H1 (cell line): ENCODE measurements at regions not wholly inside any gene's neighbourhood (a gene's known extent, or its start where the extent isn't known, plus 50 kb on each side); places are given as distances from the start of the nearest gene placed in this dataset.

Experiments
- CTCF ChIA-PET: fragments of 300-600 bp; sonication (Branson Sonifier 250); formaldehyde crosslinking; loops from one replicate; lab custom pipeline; 2021; ENCODE audit not compliant: partially characterized antibody; lab: Charles Lee
- POLR2A ChIA-PET: fragments of 300-600 bp; sonication (Branson Sonifier 250); formaldehyde crosslinking; loops from one replicate; lab custom pipeline; 2021; ENCODE audit warnings: inconsistent platforms; ENCODE audit not compliant: partially characterized antibody; lab: Charles Lee
- DNase-seq, 2 experiments: peaks; one replicate each; pipeline versions ENCODE4 v3.0.0 to v3.0.0-alpha.2; 2010 to 2022; ENCODE audit warnings: low spot score in 2 of 2, low read depth in 1 of 2, mixed read lengths in 1 of 2
- FAIRE-seq: peaks from 2 replicates; lab custom pipeline; 2011; peaks lifted over from hg19 to GRCh38; lab: Jason Lieb, UNC
- H2AFZ ChIP-seq: 2 replicates; pipeline ENCODE4 v1.8.1; 2012; ENCODE audit warnings: low read length, inconsistent platforms
- H2AK5ac ChIP-seq: 2 replicates; pipeline ENCODE4 v1.6.1; 2013; ENCODE audit warnings: low read depth, low read length
- H2BK120ac ChIP-seq: replicated peaks from 2 replicates; pipeline ENCODE3; 2013; ENCODE audit warnings: low read depth, low read length, inconsistent platforms
- H2BK12ac ChIP-seq: 2 replicates; pipeline ENCODE4 v1.6.1; 2013; ENCODE audit warnings: low read depth, low read length
- H2BK15ac ChIP-seq: 2 replicates; pipeline ENCODE4 v1.6.1; 2013; ENCODE audit warnings: low read length
- H2BK20ac ChIP-seq: 2 replicates; pipeline ENCODE4 v1.6.1; 2013; ENCODE audit warnings: low read length
- H2BK5ac ChIP-seq: 2 replicates; pipeline ENCODE4 v1.6.1; 2013; ENCODE audit warnings: low read depth, low read length
- H3K14ac ChIP-seq: 2 replicates; pipeline ENCODE4 v1.6.1; 2013; ENCODE audit warnings: inconsistent platforms; ENCODE audit not compliant: insufficient read length
- H3K18ac ChIP-seq: 2 replicates; pipeline ENCODE4 v1.6.1; 2013; ENCODE audit warnings: low read length; ENCODE audit errors: extremely low read depth
- H3K23ac ChIP-seq: 2 replicates; pipeline ENCODE4 v1.6.1; 2013; ENCODE audit warnings: inconsistent platforms; ENCODE audit not compliant: insufficient read length
- H3K23me2 ChIP-seq: 2 replicates; pipeline ENCODE4 v1.6.1; 2013; ENCODE audit warnings: low read depth, low read length
- H3K27ac ChIP-seq: 2 replicates; pipeline ENCODE4 v1.6.1; 2011; ENCODE audit warnings: low read depth, low read length, inconsistent platforms
- H3K27me3 ChIP-seq, 4 experiments: replicated peaks in 1 of 4; 1 replicate in 1 of 4; 2 replicates in 3 of 4; pipeline versions ENCODE4 v1.6.1 to v1.8.1; 2011 to 2013; ENCODE audit warnings: low read length in 3 of 4, mild to moderate bottlenecking in 3 of 4, inconsistent platforms in 2 of 4, mixed read lengths in 2 of 4, moderate library complexity in 1 of 4; ENCODE audit not compliant: control insufficient read depth in 3 of 4, insufficient read depth in 3 of 4; ENCODE audit errors: extremely low read depth in 1 of 4
- H3K36me3 ChIP-seq, 4 experiments: 2 replicates each; pipeline versions ENCODE4 v1.6.1 to v1.8.1; 2011 to 2013; ENCODE audit warnings: mild to moderate bottlenecking in 4 of 4, low read length in 3 of 4, moderate library complexity in 2 of 4, control low read depth in 1 of 4, inconsistent platforms in 1 of 4; ENCODE audit not compliant: insufficient read depth in 4 of 4, control insufficient read depth in 2 of 4
- H3K4ac ChIP-seq: replicated peaks from 2 replicates; pipeline ENCODE3; 2013; ENCODE audit warnings: low read length, low read depth, mixed read lengths, inconsistent platforms; ENCODE audit not compliant: insufficient read length
- H3K4me1 ChIP-seq, 4 experiments: replicated peaks in 1 of 4; 1 replicate in 1 of 4; 2 replicates in 3 of 4; pipeline versions ENCODE4 v1.6.1 to v1.8.1; 2011 to 2013; ENCODE audit warnings: low read length in 3 of 4, inconsistent platforms in 2 of 4, mixed read lengths in 1 of 4; ENCODE audit not compliant: insufficient read depth in 4 of 4, control insufficient read depth in 3 of 4
- H3K4me2 ChIP-seq, 2 experiments: 2 replicates each; pipeline versions ENCODE4 v1.6.1 to v1.8.1; 2011 to 2013; ENCODE audit warnings: low read depth in 2 of 2, low read length in 2 of 2, control low read depth in 1 of 2, inconsistent platforms in 1 of 2, mild to moderate bottlenecking in 1 of 2; ENCODE audit not compliant: insufficient read depth in 1 of 2
- H3K4me3 ChIP-seq, 4 experiments: fragments of 200-600, 300-600 bp in 1 of 4; sonication (generic), shearing (Covaris generic), sonication (Bioruptor Twin) in 1 of 4; 2 replicates each; pipeline versions ENCODE4 v1.5.1 to v1.8.1; 2011 to 2016; ENCODE audit warnings: low read length in 4 of 4, low read depth in 3 of 4, control low read depth in 2 of 4, inconsistent platforms in 2 of 4, mild to moderate bottlenecking in 2 of 4, mixed read lengths in 1 of 4, moderate library complexity in 1 of 4; ENCODE audit not compliant: insufficient read depth in 2 of 4; ENCODE audit errors: extremely low read depth in 1 of 4
- H3K56ac ChIP-seq: replicated peaks from 2 replicates; pipeline ENCODE3; 2013; ENCODE audit warnings: low read depth, mild to moderate bottlenecking, mixed read lengths, low read length, inconsistent platforms; ENCODE audit not compliant: insufficient read length
- H3K79me1 ChIP-seq: 2 replicates; pipeline ENCODE4 v1.6.1; 2013; ENCODE audit warnings: low read depth, low read length, control low read depth
- H3K79me2 ChIP-seq, 2 experiments: 2 replicates each; pipeline versions ENCODE4 v1.6.1 to v1.8.1; 2012 to 2013; ENCODE audit warnings: low read length in 2 of 2, mild to moderate bottlenecking in 2 of 2, inconsistent platforms in 1 of 2; ENCODE audit not compliant: insufficient read depth in 2 of 2, control insufficient read depth in 1 of 2
- H3K9ac ChIP-seq, 4 experiments: replicated peaks in 1 of 4; 1 replicate in 1 of 4; 2 replicates in 3 of 4; pipeline versions ENCODE4 v1.6.1 to v1.8.1; 2011 to 2013; ENCODE audit warnings: low read depth in 3 of 4, low read length in 3 of 4, control low read depth in 2 of 4, mild to moderate bottlenecking in 2 of 4, moderate library complexity in 2 of 4, inconsistent platforms in 1 of 4; ENCODE audit errors: extremely low read depth in 1 of 4
- H3K9me3 ChIP-seq, 2 experiments: 2 replicates each; pipeline versions ENCODE4 v1.6.1 to v1.8.1; 2012 to 2013; ENCODE audit warnings: mild to moderate bottlenecking in 2 of 2, moderate library complexity in 2 of 2, control low read depth in 1 of 2, inconsistent platforms in 1 of 2, low read depth in 1 of 2, low read length in 1 of 2, mixed read lengths in 1 of 2; ENCODE audit not compliant: insufficient read depth in 2 of 2
- H4K20me1 ChIP-seq, 2 experiments: replicated peaks in 1 of 2; 2 replicates each; pipeline versions ENCODE3 to v1.8.1; 2011 to 2013; ENCODE audit warnings: inconsistent platforms in 2 of 2, low read length in 2 of 2, mild to moderate bottlenecking in 1 of 2; ENCODE audit not compliant: insufficient read depth in 2 of 2, control insufficient read depth in 1 of 2
- H4K5ac ChIP-seq: 2 replicates; pipeline ENCODE4 v1.6.1; 2013; ENCODE audit warnings: low read length, low read depth, mixed read lengths, inconsistent platforms; ENCODE audit not compliant: insufficient read length
- H4K8ac ChIP-seq: 2 replicates; pipeline ENCODE4 v1.8.0; 2013; ENCODE audit warnings: mild to moderate bottlenecking, moderate library complexity, low read length, inconsistent platforms; ENCODE audit not compliant: insufficient read depth; ENCODE audit errors: extremely low read depth
- H4K91ac ChIP-seq: replicated peaks from 2 replicates; pipeline ENCODE3; 2013; ENCODE audit warnings: low read length, mixed read lengths, inconsistent platforms; ENCODE audit not compliant: insufficient read length
- CHD1 ChIP-seq: IDR thresholded peaks from 2 replicates; pipeline ENCODE4 v1.6.1; 2012; ENCODE audit warnings: low read depth, low read length, improper control_type of control experiment
- GABPA ChIP-seq: IDR thresholded peaks from 2 replicates; pipeline ENCODE4 v1.6.1; 2011; ENCODE audit warnings: mild to moderate bottlenecking, low read length, moderate library complexity, borderline replicate concordance; ENCODE audit not compliant: insufficient read depth
- POU5F1 ChIP-seq: IDR thresholded peaks from 2 replicates; pipeline ENCODE4 v1.6.1; 2011; ENCODE audit warnings: low read depth, mild to moderate bottlenecking, low read length, moderate library complexity
- RAD21 ChIP-seq, 2 experiments: IDR thresholded peaks in 1 of 2; conservative IDR thresholded peaks in 1 of 2; 2 replicates each; pipeline ENCODE4 v1.6.1; 2011; ENCODE audit warnings: low read depth in 2 of 2, low read length in 2 of 2, improper control_type of control experiment in 1 of 2, inconsistent platforms in 1 of 2, mild to moderate bottlenecking in 1 of 2, moderate library complexity in 1 of 2
- RBBP5 ChIP-seq: IDR thresholded peaks from 2 replicates; pipeline ENCODE4 v1.7.1; 2012; ENCODE audit warnings: low read depth, mild to moderate bottlenecking, inconsistent platforms, low read length, moderate library complexity, borderline replicate concordance
- RXRA ChIP-seq: IDR thresholded peaks from 2 replicates; pipeline ENCODE4 v1.6.1; 2011; ENCODE audit warnings: low read depth, mild to moderate bottlenecking, low read length, moderate library complexity; ENCODE audit not compliant: insufficient read depth
- SIX5 ChIP-seq: IDR thresholded peaks from 2 replicates; pipeline ENCODE4 v1.6.1; 2011; ENCODE audit warnings: mild to moderate bottlenecking, low read depth, low read length
- TBP ChIP-seq: IDR thresholded peaks from 2 replicates; pipeline ENCODE4 v1.6.1; 2011; ENCODE audit warnings: low read depth, low read length, improper control_type of control experiment
- WGBS, 2 experiments: shearing (Covaris generic) in 1 of 2; methylation state at CpG; one replicate each; pipeline versions ENCODE4 v1.1.6 to v1.1.7; 2013 to 2015; ENCODE audit warnings: low lambda C conversion rate in 2 of 2, mixed read lengths in 2 of 2, inconsistent platforms in 1 of 2, low coverage in 1 of 2, missing lambda C conversion rate in 1 of 2; ENCODE audit not compliant: insufficient replicate concordance in 2 of 2, insufficient coverage in 1 of 2, insufficient read length in 1 of 2; ENCODE audit errors: extremely low coverage in 1 of 2, missing lambda C conversion rate in 1 of 2; 5-methylcytosine and 5-hydroxymethylcytosine counted together
- TF ChIP-seq, protein P1 (sequence below), 3 experiments: IDR thresholded peaks; 1 replicate in 2 of 3; 2 replicates in 1 of 3; pipeline versions ENCODE4 v1.5.1 to v1.6.1; 2011; ENCODE audit warnings: low read length in 3 of 3, mild to moderate bottlenecking in 3 of 3, inconsistent platforms in 2 of 3, low read depth in 1 of 3, moderate library complexity in 1 of 3; ENCODE audit not compliant: insufficient read depth in 1 of 3; ENCODE audit errors: control extremely low read depth in 1 of 3
- TF ChIP-seq, protein P2 (sequence below): IDR thresholded peaks from 2 replicates; pipeline ENCODE4 v1.6.1; 2012; ENCODE audit warnings: inconsistent platforms

DNA sequence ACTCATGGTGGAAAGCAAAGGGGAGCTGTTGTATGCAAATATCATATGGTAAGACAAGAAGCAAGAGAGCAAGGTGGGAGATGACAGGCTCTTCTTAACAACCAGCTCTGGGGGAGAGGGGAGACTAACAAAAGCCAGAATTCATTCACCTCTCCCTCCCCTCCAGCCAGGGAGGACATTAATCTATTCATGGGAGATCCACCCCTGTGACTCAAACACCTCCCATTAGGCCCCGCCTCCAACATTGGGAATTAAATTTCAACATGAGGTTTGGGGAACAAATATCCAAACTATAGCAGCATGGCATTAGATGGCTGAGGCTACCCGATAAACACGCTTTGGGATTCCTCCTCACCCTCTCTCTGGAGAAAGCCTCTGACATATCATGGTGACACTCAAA, 210.6 kb downstream of the RHOU start:
- Histone ChIP-seq H2BK20ac (no peak overlapping the region), H2BK120ac (no peak overlapping the region), H4K91ac (no peak overlapping the region), H3K4me3 (no peak overlapping the region), H2BK5ac (no peak overlapping the region), H3K27ac (no peak overlapping the region), H3K4me1 (no peaks in the 10 kb centered on the region; a peak in 1 of 7 replicates), H3K18ac (no peak overlapping the region), H3K9me3 (no peaks in the 10 kb centered on the region), H3K27me3 (no peaks in the 10 kb centered on the region), H3K56ac (no peak overlapping the region), H3K23ac (no peak overlapping the region), H2BK12ac (no peak overlapping the region), H4K20me1 (no peaks in the 10 kb centered on the region), H3K36me3 (no peaks in the 10 kb centered on the region), H2AK5ac (no peak overlapping the region), H4K5ac (no peak overlapping the region), H3K4me2 (no peak overlapping the region), H3K23me2 (no peaks in the 10 kb centered on the region), H3K14ac (no peak overlapping the region), H3K4ac (no peak overlapping the region), H2AFZ (no peak overlapping the region; the same call in 1 of the 2 replicates), H4K8ac (no peak overlapping the region), H3K79me1 (no peaks in the 10 kb centered on the region), H3K79me2 (no peaks in the 10 kb centered on the region), H2BK15ac (no peak overlapping the region), H3K9ac (no peak overlapping the region)
- TF ChIP-seq GABPA: no peak
- TF ChIP-seq, protein P1, sequence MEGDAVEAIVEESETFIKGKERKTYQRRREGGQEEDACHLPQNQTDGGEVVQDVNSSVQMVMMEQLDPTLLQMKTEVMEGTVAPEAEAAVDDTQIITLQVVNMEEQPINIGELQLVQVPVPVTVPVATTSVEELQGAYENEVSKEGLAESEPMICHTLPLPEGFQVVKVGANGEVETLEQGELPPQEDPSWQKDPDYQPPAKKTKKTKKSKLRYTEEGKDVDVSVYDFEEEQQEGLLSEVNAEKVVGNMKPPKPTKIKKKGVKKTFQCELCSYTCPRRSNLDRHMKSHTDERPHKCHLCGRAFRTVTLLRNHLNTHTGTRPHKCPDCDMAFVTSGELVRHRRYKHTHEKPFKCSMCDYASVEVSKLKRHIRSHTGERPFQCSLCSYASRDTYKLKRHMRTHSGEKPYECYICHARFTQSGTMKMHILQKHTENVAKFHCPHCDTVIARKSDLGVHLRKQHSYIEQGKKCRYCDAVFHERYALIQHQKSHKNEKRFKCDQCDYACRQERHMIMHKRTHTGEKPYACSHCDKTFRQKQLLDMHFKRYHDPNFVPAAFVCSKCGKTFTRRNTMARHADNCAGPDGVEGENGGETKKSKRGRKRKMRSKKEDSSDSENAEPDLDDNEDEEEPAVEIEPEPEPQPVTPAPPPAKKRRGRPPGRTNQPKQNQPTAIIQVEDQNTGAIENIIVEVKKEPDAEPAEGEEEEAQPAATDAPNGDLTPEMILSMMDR (IDR thresholded peaks at IDR 0.05; ENCODE audit: control extremely low read depth in 1 of 3, insufficient read depth in 1 of 3, low read depth in 1 of 3, low read length in 3 of 3): no peak
- no peak for TF ChIP-seq RXRA
- no peak for TF ChIP-seq RBBP5
- TF ChIP-seq TBP: no peak
- no peak for TF ChIP-seq SIX5
- TF ChIP-seq, protein P2, sequence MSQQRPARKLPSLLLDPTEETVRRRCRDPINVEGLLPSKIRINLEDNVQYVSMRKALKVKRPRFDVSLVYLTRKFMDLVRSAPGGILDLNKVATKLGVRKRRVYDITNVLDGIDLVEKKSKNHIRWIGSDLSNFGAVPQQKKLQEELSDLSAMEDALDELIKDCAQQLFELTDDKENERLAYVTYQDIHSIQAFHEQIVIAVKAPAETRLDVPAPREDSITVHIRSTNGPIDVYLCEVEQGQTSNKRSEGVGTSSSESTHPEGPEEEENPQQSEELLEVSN: no peak
- TF ChIP-seq POU5F1: no peak
- TF ChIP-seq CHD1: no peak
- TF ChIP-seq RAD21 (IDR thresholded peaks at IDR 0.05 in 1 of 2, conservative IDR thresholded peaks at IDR 0.05 in 1 of 2; ENCODE audit: low read depth in 2 of 2, low read length in 2 of 2): no peak
- 100% methylated on average over 3 of the region's 3 CpGs; no CpG with 5 or more reads in 1 of the 2 experiments for WGBS, 2 experiments
- CTCF ChIA-PET: no interaction called here
- FAIRE-seq (no peak), DNase-seq (no peak)
- POLR2A ChIA-PET: no interaction called here
